Upper lobe of left lung (tissue), 4 donors: ENCODE measurements at regions not wholly inside any gene's neighbourhood (a gene's known extent, or its start where the extent isn't known, plus 50 kb on each side); places are given as distances from the start of the nearest gene placed in this dataset.

ENCODE experiments used
- CTCF ChIP-seq, 6 experiments: fragments of 450-650 bp in 4 of 6; fragments of 200-600 bp in 2 of 6; sonication (generic) in 2 of 6; IDR thresholded peaks; one replicate each; pipeline ENCODE4 v1.5.1; 2016 to 2019; ENCODE audit warnings: antibody characterized with exemption in 6 of 6
- EP300 ChIP-seq, 4 donors: sonication (generic); formaldehyde crosslinking; IDR thresholded peaks; one replicate each; pipeline ENCODE4 v1.5.1; 2017; ENCODE audit warnings: antibody characterized with exemption in 4 of 4, control low read depth in 2 of 4
- POLR2A ChIP-seq, 4 donors: fragments of 450-650 bp; IDR thresholded peaks; one replicate each; pipeline ENCODE4 v1.5.1; 2016 to 2017; ENCODE audit warnings: antibody characterized with exemption in 4 of 4, mild to moderate bottlenecking in 2 of 4

GRCh38 chr20:61099806-61100205 lies 152.3 kb upstream of the CDH4 start:
- TF ChIP-seq CTCF (IDR thresholded peaks at IDR 0.05) (no peak), EP300 (IDR thresholded peaks at IDR 0.05) (no peak), POLR2A (IDR thresholded peaks at IDR 0.05) (no peak)
